ENCODE measurements at regions not wholly inside any gene's neighbourhood (a gene's known extent, or its start where the extent isn't known, plus 50 kb on each side); places are given as distances from the start of the nearest gene placed in this dataset.

- Histone ChIP-seq H3K27me3 (replicated peaks; ENCODE audit: control insufficient read depth, insufficient read depth, low read length) (no peaks in the 10 kb centered on the region), H3K36me3 (ENCODE audit: control insufficient read depth, insufficient read depth, low read length) (no peaks in the 10 kb centered on the region), H3K4me3 (ENCODE audit: low read depth, low read length) (no peak overlapping the region), H3K4me1 (no peaks in the 10 kb centered on the region), H3K9me3 (no peaks in the 10 kb centered on the region)
- H3K27ac Mint-ChIP-seq (ENCODE audit: unreplicated experiment): no peak overlapping the region
- H3K4me1 Mint-ChIP-seq (ENCODE audit: low read depth, unreplicated experiment): no peaks in the 10 kb centered on the region
- TF ChIP-seq, protein P1, sequence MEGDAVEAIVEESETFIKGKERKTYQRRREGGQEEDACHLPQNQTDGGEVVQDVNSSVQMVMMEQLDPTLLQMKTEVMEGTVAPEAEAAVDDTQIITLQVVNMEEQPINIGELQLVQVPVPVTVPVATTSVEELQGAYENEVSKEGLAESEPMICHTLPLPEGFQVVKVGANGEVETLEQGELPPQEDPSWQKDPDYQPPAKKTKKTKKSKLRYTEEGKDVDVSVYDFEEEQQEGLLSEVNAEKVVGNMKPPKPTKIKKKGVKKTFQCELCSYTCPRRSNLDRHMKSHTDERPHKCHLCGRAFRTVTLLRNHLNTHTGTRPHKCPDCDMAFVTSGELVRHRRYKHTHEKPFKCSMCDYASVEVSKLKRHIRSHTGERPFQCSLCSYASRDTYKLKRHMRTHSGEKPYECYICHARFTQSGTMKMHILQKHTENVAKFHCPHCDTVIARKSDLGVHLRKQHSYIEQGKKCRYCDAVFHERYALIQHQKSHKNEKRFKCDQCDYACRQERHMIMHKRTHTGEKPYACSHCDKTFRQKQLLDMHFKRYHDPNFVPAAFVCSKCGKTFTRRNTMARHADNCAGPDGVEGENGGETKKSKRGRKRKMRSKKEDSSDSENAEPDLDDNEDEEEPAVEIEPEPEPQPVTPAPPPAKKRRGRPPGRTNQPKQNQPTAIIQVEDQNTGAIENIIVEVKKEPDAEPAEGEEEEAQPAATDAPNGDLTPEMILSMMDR (IDR thresholded peaks at IDR 0.05; ENCODE audit: insufficient read depth in 1 of 2, low read depth in 1 of 2, low read length in 1 of 2, severe bottlenecking in 1 of 2, unreplicated experiment in 1 of 2): no peak
- no peak overlapping the region for H3K4me3 Mint-ChIP-seq (ENCODE audit: unreplicated experiment)
- ChIA-PET CTCF (no interaction called here), POLR2A (no interaction called here)
- no TSS peak for BruUV-seq (replicated peaks)
- H3K9me3 Mint-ChIP-seq (ENCODE audit: unreplicated experiment): no peaks in the 10 kb centered on the region
- peaks cover 13% of the 10 kb centered on the region for H3K27me3 Mint-ChIP-seq (ENCODE audit: insufficient read depth, unreplicated experiment)
- H3K36me3 Mint-ChIP-seq (ENCODE audit: insufficient read depth, unreplicated experiment): no peaks in the 10 kb centered on the region
- intact Hi-C loops (cut with micrococcal nuclease; ENCODE audit: unreplicated experiment): no loop called here
- no peak for DNase-seq
Observed at GRCh38 chr2:235215248-235215647, 263.4 kb downstream of the SH3BP4 start.

- Histone ChIP-seq H3K4me1 (no peaks in the 10 kb centered on the region), H3K27me3 (replicated peaks; ENCODE audit: control insufficient read depth, insufficient read depth, low read length) (no peaks in the 10 kb centered on the region), H3K9me3 (no peaks in the 10 kb centered on the region), H3K36me3 (ENCODE audit: control insufficient read depth, insufficient read depth, low read length) (no peaks in the 10 kb centered on the region), H3K4me3 (ENCODE audit: low read depth, low read length) (no peak overlapping the region)
- intact Hi-C loops (cut with micrococcal nuclease; ENCODE audit: unreplicated experiment): no loop called here
- Mint-ChIP-seq H3K36me3 (ENCODE audit: insufficient read depth, unreplicated experiment) (no peaks in the 10 kb centered on the region), H3K27me3 (ENCODE audit: insufficient read depth, unreplicated experiment) (peaks cover 11% of the 10 kb centered on the region), H3K4me3 (ENCODE audit: unreplicated experiment) (no peak overlapping the region), H3K27ac (ENCODE audit: unreplicated experiment) (no peak overlapping the region), H3K4me1 (ENCODE audit: low read depth, unreplicated experiment) (no peaks in the 10 kb centered on the region), H3K9me3 (ENCODE audit: unreplicated experiment) (no peaks in the 10 kb centered on the region)
- ChIA-PET POLR2A (no interaction called here), CTCF (no interaction called here)
- TF ChIP-seq, protein P1 (IDR thresholded peaks at IDR 0.05; ENCODE audit: insufficient read depth in 1 of 2, low read depth in 1 of 2, low read length in 1 of 2, severe bottlenecking in 1 of 2, unreplicated experiment in 1 of 2): no peak
- BruUV-seq (replicated peaks): no TSS peak
- DNase-seq: no peak
Observed at GRCh38 chr2:235216901-235217300, 265.1 kb downstream of the SH3BP4 start.

GRCh38 chr2:235217846-235218245, 266.0 kb downstream of the SH3BP4 start:
- CTCF ChIA-PET: no interaction called here
- TF ChIP-seq, protein P1 (IDR thresholded peaks at IDR 0.05; ENCODE audit: insufficient read depth in 1 of 2, low read depth in 1 of 2, low read length in 1 of 2, severe bottlenecking in 1 of 2, unreplicated experiment in 1 of 2): no peak
- no peaks in the 10 kb centered on the region for H3K4me1 ChIP-seq

More at GRCh38 chr2:235217846-235218245, 266.0 kb downstream of the SH3BP4 start:
- intact Hi-C loops (cut with micrococcal nuclease; ENCODE audit: unreplicated experiment): no loop called here
- no peak for DNase-seq
- BruUV-seq (replicated peaks): no TSS peak
- Histone ChIP-seq H3K36me3 (ENCODE audit: control insufficient read depth, insufficient read depth, low read length) (no peaks in the 10 kb centered on the region), H3K9me3 (no peaks in the 10 kb centered on the region), H3K27me3 (replicated peaks; ENCODE audit: control insufficient read depth, insufficient read depth, low read length) (no peaks in the 10 kb centered on the region), H3K4me3 (ENCODE audit: low read depth, low read length) (no peak overlapping the region)
- POLR2A ChIA-PET: no interaction called here
- Mint-ChIP-seq H3K27ac (ENCODE audit: unreplicated experiment) (no peak overlapping the region), H3K9me3 (ENCODE audit: unreplicated experiment) (no peaks in the 10 kb centered on the region), H3K36me3 (ENCODE audit: insufficient read depth, unreplicated experiment) (no peaks in the 10 kb centered on the region), H3K4me3 (ENCODE audit: unreplicated experiment) (no peak overlapping the region), H3K4me1 (ENCODE audit: low read depth, unreplicated experiment) (no peaks in the 10 kb centered on the region), H3K27me3 (ENCODE audit: insufficient read depth, unreplicated experiment) (peaks cover 9% of the 10 kb centered on the region)
